ENCODE measurements at regions not wholly inside any gene's neighbourhood (a gene's known extent, or its start where the extent isn't known, plus 50 kb on each side); places are given as distances from the start of the nearest gene placed in this dataset.

- DNase-seq = no peak
These were observed 106.4 kb upstream of the FAM20C start for GRCh38 chr7:85883-86515.

- DNase-seq = no peak
These were observed 105.7 kb upstream of the FAM20C start for GRCh38 chr7:86629-87028.

GRCh38 chr7:87047-87446 is 105.3 kb upstream of the FAM20C start:
- DNase-seq = no peak

DNA sequence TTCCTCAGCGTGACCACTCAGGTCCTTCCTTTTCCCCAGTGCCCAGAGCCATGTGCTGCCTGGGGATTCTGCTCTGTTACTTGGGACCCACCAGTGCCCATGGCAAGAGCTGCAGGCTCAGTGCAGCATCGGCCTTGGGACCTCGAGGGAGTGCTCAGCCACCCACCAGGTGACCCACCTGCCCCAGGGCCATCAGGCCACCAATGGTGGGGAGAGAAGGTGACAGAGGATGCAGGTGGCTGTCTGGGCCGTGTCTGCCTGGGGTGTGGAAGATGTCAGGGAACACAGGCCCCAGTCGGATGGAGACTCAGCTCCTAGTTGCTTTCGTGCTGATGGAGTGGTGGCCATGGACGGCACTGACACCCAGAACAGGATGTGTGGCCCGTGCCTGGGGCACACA is 104.7 kb upstream of the FAM20C start:
- no peak for DNase-seq

GRCh38 chr7:88095-88926 is 104.1 kb upstream of the FAM20C start:
- DNase-seq = no peak

- no peak for DNase-seq
These were observed 103.5 kb upstream of the FAM20C start for GRCh38 chr7:88927-89231.

DNA sequence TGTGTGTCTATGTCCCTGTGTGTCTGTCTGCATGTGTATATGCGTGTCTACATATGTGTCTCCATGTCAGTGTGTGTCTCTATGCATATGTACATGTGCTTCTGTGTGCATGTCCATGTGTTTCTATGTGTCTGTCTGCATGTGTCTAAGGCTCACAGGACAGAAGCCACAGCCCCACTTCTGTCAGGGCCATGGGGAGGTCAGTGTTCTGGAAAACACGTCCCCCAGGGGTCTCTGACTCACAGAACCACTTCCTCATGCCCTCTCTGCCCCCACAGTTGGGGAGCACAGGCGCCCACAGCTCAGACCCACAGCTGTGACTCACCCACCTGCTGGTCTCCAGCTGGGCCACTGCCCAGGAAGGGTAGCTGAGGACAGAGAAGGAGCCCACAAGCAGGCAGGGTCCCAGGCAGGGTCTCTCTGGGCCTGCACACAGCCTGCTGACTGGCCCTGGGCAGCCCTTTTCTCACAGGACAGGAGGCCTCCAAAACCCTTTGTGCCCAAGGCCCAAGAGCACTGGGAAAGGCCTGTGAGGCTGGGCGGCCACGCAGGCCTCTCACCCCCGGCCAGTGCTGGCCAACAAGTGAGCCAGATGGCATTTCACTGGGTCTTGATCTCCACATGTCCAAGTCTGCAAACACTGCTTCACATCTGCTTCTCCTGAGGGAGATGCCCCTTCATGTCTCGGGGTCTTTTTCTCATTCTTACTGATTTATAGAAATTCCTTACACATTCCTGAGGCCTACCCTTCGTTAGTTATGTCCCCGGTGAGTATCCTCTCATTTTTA is 102.9 kb upstream of the FAM20C start:
- no peak for DNase-seq

DNA sequence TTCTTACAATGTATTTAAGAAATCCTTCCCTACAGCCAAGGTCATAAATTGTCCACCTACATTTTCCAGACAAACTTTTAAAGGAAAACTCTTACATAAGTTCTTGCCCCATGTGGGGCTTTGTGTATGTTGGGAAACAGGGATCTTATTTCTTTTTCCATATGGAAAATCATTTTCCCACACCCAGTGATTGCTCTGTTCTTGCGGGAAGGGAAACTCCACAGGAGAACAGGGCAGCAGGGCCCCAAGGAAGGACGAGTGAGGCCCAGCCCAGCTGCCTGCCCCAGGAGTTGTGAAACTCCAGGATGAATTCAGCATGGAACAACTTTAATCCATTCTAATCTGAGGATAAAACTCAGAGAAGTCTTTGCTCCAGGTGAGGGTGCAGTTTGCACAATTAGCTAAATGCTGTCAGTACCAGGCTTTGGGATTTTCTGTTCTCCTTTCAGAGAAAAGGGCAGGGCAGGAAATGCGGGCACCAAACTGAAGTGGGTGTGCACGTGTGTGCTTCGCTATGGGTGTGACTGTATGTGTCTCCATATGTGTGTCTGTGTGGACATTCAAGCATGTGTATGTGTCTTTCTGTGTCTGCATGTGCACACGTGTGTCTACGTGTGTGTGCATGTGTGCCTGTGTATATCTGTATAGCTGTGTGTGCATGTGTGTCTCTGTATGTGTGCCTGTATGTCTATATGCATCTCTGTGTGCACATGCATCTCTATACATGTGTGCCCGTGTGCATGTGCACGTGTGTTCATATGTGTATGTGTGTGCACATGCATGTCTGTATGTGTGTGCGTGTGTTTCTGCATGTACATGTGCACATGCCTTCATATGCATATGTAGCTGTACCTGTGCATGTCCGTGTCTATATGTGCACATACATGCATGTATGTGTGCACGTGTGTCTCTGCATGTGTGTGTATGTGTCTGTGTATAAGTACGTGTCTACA is 102.0 kb upstream of the FAM20C start:
- no peak for DNase-seq

- DNase-seq = no peak
These were observed 100.8 kb upstream of the FAM20C start for GRCh38 chr7:91396-92175.

GRCh38 chr7:92231-92674 is 100.1 kb upstream of the FAM20C start:
- DNase-seq = no peak

DNA sequence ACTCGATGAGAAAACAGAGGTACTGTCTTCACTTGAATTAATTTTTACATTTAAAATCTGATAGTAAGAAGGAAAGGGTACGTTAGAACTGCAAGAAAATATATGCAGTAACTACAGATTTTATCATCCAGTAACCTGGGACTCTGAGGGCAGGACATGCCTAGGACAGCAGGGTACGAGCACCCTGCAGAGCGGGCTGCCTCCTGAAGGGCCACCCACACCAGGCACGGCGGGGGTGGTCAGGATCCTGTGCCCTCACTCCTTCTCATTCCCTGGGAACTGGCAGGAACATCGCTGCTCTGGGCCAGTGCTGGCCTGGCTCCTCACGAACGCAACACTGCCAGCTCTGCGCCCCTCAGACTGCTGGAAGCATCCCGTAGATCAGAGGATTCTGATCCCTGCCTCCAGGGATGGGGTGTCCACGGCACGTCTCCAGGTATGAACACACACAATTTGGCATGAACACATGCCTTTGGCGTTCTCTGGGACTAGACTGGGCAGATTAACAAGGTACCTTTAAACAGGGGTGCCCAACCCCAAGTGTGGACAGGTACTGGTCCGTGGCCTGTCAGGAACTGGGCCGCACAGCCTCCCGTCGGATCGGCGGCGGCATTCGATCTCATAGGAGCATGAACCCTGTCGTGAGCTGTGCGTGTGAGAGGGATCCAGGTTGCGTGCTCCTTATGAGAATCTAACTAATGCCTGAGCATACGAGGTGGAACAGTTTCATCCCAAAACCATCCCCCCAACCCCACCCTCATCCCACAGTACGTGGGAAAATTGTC is 99.3 kb upstream of the FAM20C start:
- no peak for DNase-seq

GRCh38 chr7:94251-94801 is 98.0 kb upstream of the FAM20C start:
- no peak for DNase-seq

DNA sequence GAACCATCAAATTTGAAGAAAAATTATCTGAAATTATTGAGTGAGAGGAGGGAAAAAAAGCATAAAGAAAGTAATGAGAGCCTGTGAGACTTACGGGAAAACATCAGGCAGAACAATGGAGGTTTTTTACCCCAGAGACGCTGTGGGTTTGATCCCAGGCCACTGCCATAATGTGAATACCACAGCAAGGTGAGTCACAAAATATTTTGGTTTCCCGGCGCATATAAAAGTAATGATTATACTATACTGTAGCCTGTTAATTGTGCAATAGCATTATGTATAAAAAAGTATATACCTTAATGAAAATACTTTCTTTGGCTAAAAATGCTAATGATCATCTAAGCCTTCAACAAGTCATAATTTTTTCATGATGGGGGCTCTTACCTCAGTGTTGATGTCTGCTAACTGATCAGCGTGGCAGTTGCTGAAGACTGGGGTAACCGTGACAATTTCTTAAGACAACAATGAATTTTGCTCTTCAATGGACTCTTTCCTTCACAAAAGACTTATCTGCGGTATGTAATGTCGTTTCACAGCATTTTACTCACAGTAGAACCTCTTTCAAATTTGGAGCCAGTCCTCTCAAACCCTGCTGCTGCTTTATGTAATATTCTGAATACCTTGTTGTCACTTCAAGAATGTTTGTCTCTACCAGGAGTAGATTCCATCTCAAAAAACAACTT is 97.0 kb upstream of the FAM20C start:
- DNase-seq = no peak

DNA sequence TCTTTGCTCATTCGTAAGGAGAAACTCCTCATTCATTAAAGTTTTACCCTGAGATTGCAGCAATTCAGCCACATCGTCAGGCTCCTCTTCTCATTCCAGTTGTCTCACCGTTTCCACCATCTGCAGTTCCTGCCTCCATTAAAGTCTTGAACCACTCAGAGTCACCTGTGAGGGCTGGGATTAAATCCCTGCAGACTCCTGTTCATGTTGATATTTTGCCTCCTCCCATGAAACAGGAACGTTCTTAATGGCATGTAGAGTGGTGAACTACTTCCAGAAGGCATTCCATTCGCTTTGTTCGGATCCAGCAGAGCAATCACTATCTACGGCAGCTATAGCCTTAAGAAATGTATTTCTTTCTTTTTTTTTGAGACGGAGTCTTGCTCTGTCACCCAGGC is 96.5 kb upstream of the FAM20C start:
- no peak for DNase-seq

DNA sequence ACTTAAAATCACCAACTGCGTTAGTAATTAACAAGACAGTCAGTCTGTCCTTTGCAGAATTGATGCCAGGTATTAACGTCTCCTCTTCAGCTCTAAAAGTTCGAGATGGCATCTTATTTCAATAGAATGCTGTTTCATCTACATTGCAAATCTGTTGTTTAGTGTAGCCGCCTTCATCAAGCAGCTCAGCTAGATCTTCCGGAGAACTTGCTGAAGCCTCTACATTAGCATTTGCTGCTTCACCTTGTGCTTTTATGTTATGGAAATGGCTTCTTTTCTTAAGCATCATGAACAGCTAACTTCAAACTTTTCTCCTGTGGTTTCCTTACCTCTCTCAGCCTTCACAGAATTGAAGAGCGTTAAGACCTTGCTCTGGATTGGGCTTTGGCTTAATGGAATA is 95.5 kb upstream of the FAM20C start:
- DNase-seq = no peak

DNA sequence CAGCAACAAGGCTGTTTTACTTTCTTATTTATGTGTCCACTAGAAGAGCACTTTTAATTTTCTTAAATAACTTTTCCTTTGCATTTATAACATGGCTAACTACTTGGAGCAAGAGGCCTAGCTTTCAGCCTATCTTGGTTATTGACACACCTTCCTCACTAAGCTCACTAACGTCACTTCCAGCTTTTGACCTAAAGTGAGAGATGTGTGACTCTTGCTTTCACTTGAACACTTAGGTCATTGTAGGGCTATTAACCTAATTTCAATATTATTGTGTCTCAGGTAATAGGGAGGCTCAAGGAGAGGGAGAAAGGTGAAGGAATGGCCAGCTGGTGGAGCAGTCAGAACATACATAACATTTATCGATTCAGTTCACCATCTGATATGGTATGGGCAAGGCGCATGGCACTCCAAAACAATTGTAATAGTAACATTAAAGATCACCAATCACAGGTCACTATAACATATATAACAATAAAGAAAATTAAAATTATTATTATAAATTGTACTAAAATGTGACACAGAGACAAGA is 95.0 kb upstream of the FAM20C start:
- DNase-seq = no peak

GRCh38 chr7:101146-102046 is 91.0 kb upstream of the FAM20C start:
- DNase-seq = no peak

DNA sequence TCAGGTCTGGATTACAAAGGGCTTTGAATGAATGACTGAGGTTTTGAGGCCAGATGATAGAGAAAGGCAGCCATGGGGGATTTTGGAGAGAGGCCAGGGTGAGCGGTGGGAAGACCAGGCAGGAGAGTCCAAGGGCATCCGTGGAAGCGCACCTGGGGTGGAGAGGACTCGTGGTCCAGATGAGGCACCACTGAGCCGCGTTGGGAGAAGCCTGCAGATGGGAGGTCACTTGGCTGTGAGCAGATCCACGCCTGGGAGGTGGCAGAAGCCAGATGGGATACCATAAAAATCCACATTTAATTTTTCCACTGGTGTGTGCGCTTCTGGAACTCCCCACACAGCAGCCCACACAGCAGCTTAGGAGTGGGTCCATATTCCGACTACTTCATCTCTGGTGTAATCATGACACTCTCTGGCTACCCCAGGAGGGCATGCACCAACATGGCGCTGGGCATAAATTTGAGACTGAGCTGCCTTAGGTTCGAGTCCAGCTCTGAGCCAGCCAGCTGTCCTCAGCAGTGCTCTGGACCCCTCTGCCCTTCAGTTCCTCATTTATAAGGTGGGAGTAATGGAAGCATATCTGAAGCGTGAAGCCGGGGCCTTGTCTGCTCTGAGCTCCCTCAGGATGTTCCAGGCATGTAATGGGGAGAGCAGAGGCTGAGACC is 90.2 kb upstream of the FAM20C start:
- no peak for DNase-seq
